ENCODE measurements at regions not wholly inside any gene's neighbourhood (a gene's known extent, or its start where the extent isn't known, plus 50 kb on each side); places are given as distances from the start of the nearest gene placed in this dataset.

DNA sequence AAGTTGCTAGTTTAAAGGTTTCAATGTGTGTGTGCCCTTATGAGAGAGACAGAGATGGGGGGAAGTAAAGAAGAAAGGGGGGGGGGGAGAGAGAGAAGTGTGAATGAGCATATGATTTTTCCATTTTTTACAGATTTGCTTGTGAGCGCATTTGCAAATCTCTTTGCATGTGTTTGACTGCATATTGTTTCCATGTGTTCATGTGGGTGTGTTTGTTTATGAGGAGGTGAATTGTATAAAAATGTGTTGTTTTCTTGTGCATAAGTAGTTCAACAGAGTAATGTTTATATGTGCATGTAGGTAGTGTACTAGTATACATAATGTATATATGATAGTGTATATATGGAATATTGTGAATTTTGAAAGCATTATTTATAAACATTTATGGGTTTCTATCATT lies 205.9 kb upstream of the SPAG17 start:
- TF ChIP-seq, protein P1, sequence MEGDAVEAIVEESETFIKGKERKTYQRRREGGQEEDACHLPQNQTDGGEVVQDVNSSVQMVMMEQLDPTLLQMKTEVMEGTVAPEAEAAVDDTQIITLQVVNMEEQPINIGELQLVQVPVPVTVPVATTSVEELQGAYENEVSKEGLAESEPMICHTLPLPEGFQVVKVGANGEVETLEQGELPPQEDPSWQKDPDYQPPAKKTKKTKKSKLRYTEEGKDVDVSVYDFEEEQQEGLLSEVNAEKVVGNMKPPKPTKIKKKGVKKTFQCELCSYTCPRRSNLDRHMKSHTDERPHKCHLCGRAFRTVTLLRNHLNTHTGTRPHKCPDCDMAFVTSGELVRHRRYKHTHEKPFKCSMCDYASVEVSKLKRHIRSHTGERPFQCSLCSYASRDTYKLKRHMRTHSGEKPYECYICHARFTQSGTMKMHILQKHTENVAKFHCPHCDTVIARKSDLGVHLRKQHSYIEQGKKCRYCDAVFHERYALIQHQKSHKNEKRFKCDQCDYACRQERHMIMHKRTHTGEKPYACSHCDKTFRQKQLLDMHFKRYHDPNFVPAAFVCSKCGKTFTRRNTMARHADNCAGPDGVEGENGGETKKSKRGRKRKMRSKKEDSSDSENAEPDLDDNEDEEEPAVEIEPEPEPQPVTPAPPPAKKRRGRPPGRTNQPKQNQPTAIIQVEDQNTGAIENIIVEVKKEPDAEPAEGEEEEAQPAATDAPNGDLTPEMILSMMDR (IDR thresholded peaks at IDR 0.05), result no peak
- no peak for TF ChIP-seq POLR2A (IDR thresholded peaks at IDR 0.05)

All from ovary (tissue), 3 donors.